Panc1 (cell line): ENCODE measurements at regions not wholly inside any gene's neighbourhood (a gene's known extent, or its start where the extent isn't known, plus 50 kb on each side); places are given as distances from the start of the nearest gene placed in this dataset.
A peak's percentile ranks its signal among the peaks of the same experiment; 100 is the strongest.

Experiments used
- CTCF ChIP-seq: fragments of 450-650 bp; IDR thresholded peaks from 2 replicates; pipeline ENCODE4 v1.5.1; 2017; ENCODE audit warnings: mild to moderate bottlenecking
- POLR2AphosphoS5 ChIP-seq: IDR thresholded peaks from 2 replicates; pipeline ENCODE4 v1.6.1; 2012; ENCODE audit warnings: mild to moderate bottlenecking, low read depth, low read length, moderate library complexity
- REST ChIP-seq, 2 experiments: IDR thresholded peaks; 2 replicates each; pipeline ENCODE4 v1.6.1; 2011 to 2012; ENCODE audit warnings: low read depth in 2 of 2, control low read depth in 1 of 2, low read length in 1 of 2, mild to moderate bottlenecking in 1 of 2, moderate library complexity in 1 of 2; ENCODE audit not compliant: insufficient read depth in 1 of 2
- SIN3A ChIP-seq: IDR thresholded peaks from 2 replicates; pipeline ENCODE4 v1.6.1; 2012; ENCODE audit warnings: low read depth, mild to moderate bottlenecking, low read length, moderate library complexity, borderline replicate concordance; ENCODE audit not compliant: insufficient read depth

GRCh38 chr5:73298772-73299630 lies 126.0 kb downstream of the TMEM174 start:
- TF ChIP-seq CTCF (peak; percentile 55), SIN3A (no peak), REST (IDR thresholded peaks at IDR 0.05; ENCODE audit: insufficient read depth in 1 of 2, low read depth in 2 of 2, low read length in 1 of 2) (no peak), POLR2AphosphoS5 (no peak)
